Left lung (tissue), 4 donors: ENCODE measurements at regions not wholly inside any gene's neighbourhood (a gene's known extent, or its start where the extent isn't known, plus 50 kb on each side); places are given as distances from the start of the nearest gene placed in this dataset.

ENCODE experiments used
- ATAC-seq: fragments of 200-7000 bp; cut with Tn5 transposase; one replicate; pipeline ENCODE4 v1.9.1; 2020; ENCODE audit warnings: moderate library complexity
- DNase-seq, 4 donors: peaks; one replicate each; pipeline ENCODE4 v3.0.0-alpha.2; 2013 to 2020
- H3K27ac ChIP-seq, 2 donors: fragments of 200-600 bp; sonication (generic) in 1 of 2; one replicate each; pipeline versions ENCODE4 v1.5.0 to v1.8.0; 2020 to 2021
- H3K27me3 ChIP-seq, 2 donors: fragments of 200-600 bp; sonication (generic) in 1 of 2; one replicate each; pipeline versions ENCODE4 v1.5.0 to v1.8.0; 2020 to 2021
- H3K36me3 ChIP-seq, 2 donors: fragments of 200-600 bp; sonication (generic) in 1 of 2; one replicate each; pipeline versions ENCODE4 v1.5.0 to v1.8.0; 2020 to 2021
- H3K4me1 ChIP-seq, 2 donors: fragments of 200-600 bp; one replicate each; pipeline ENCODE4 v1.8.0; 2021
- H3K4me3 ChIP-seq, 2 donors: fragments of 200-600 bp; sonication (generic) in 1 of 2; one replicate each; pipeline versions ENCODE4 v1.5.0 to v1.8.0; 2020 to 2021; ENCODE audit warnings: mild to moderate bottlenecking in 1 of 2
- H3K9me3 ChIP-seq, 2 donors: fragments of 200-600 bp; sonication (generic) in 1 of 2; one replicate each; pipeline versions ENCODE4 v1.5.0 to v1.8.0; 2020 to 2021
- CTCF ChIP-seq, 2 donors: fragments of 200-600 bp; sonication (generic) in 1 of 2; IDR thresholded peaks; one replicate each; pipeline versions ENCODE4 v1.5.0 to v1.8.0; 2021; ENCODE audit warnings: antibody characterized with exemption in 2 of 2
- intact Hi-C, 2 donors: fragments of 100-400 bp; cut with DNase I; formaldehyde crosslinking; loops; one replicate each; pipeline versions ENCODE4 v1.11.2 to v1.14.2; 2022
- donor health status: DM: no; HTN: yes; CAD: no.
- donor health status: DM: no; HTN: no; CAD: no.

- no peaks in the 10 kb centered on the region for H3K36me3 ChIP-seq
- no peaks in the 10 kb centered on the region for H3K4me1 ChIP-seq
- ATAC-seq (no peak), DNase-seq (no peak)
- no peak for TF ChIP-seq CTCF (IDR thresholded peaks at IDR 0.05)
- H3K27ac ChIP-seq = no peak overlapping the region
- H3K9me3 ChIP-seq = no peaks in the 10 kb centered on the region
- H3K27me3 ChIP-seq = no peaks in the 10 kb centered on the region
- intact Hi-C loops = no loop called here
- H3K4me3 ChIP-seq = no peak overlapping the region
Observed at GRCh38 chr3:106212665-106213222, 343.9 kb upstream of the CBLB start.

GRCh38 chr3:106213954-106214353, 345.1 kb upstream of the CBLB start:
- TF ChIP-seq CTCF (IDR thresholded peaks at IDR 0.05) = no peak
- no peaks in the 10 kb centered on the region for H3K36me3 ChIP-seq
- no peaks in the 10 kb centered on the region for H3K27me3 ChIP-seq
- peaks cover 0 to 3% of the 10 kb centered on the region in 2 donors for H3K9me3 ChIP-seq
- intact Hi-C loops = no loop called here
- DNase-seq = no peak
- no peaks in the 10 kb centered on the region for H3K4me1 ChIP-seq
- no peak overlapping the region for H3K27ac ChIP-seq
- ATAC-seq = no peak
- no peak overlapping the region for H3K4me3 ChIP-seq

- intact Hi-C loops = no loop called here
- ATAC-seq (no peak), DNase-seq (no peak)
- H3K27me3 ChIP-seq = no peaks in the 10 kb centered on the region
- H3K9me3 ChIP-seq = peaks cover 0 to 9% of the 10 kb centered on the region in 2 donors
- H3K4me3 ChIP-seq = no peak overlapping the region
- no peak for TF ChIP-seq CTCF (IDR thresholded peaks at IDR 0.05)
- H3K36me3 ChIP-seq = no peaks in the 10 kb centered on the region
- no peak overlapping the region for H3K27ac ChIP-seq
- no peaks in the 10 kb centered on the region for H3K4me1 ChIP-seq
Observed at GRCh38 chr3:106214641-106215040, 345.8 kb upstream of the CBLB start.

- no peak overlapping the region for H3K4me3 ChIP-seq
- intact Hi-C loops = no loop called here
- TF ChIP-seq CTCF (IDR thresholded peaks at IDR 0.05) = no peak
- ATAC-seq = no peak
- peaks cover 0 to 13% of the 10 kb centered on the region in 2 donors for H3K9me3 ChIP-seq
- H3K27me3 ChIP-seq = no peaks in the 10 kb centered on the region
- no peak overlapping the region for H3K27ac ChIP-seq
- no peaks in the 10 kb centered on the region for H3K36me3 ChIP-seq
- no peaks in the 10 kb centered on the region for H3K4me1 ChIP-seq
- DNase-seq = no peak
Observed at GRCh38 chr3:106215047-106215446, 346.2 kb upstream of the CBLB start.

- no peak for TF ChIP-seq CTCF (IDR thresholded peaks at IDR 0.05)
- H3K36me3 ChIP-seq = no peaks in the 10 kb centered on the region
- intact Hi-C loops = no loop called here
- peaks cover 0 to 28% of the 10 kb centered on the region in 2 donors for H3K9me3 ChIP-seq
- H3K4me1 ChIP-seq = no peaks in the 10 kb centered on the region
- DNase-seq = no peak
- H3K27ac ChIP-seq = no peak overlapping the region
- H3K27me3 ChIP-seq = no peaks in the 10 kb centered on the region
- ATAC-seq = no peak
- H3K4me3 ChIP-seq = no peak overlapping the region
Observed at GRCh38 chr3:106217745-106218144, 348.9 kb upstream of the CBLB start.
